Activated CD4-positive, alpha-beta T cell treated with anti-CD3 and anti-CD28 coated beads, Interleukin-2, amount 50 U/mL, for 4 hours (primary cell): ENCODE measurements at regions not wholly inside any gene's neighbourhood (a gene's known extent, or its start where the extent isn't known, plus 50 kb on each side); places are given as distances from the start of the nearest gene placed in this dataset.

ENCODE experiments used
- DNase-seq, 2 experiments: peaks; one replicate each; pipeline ENCODE4 v3.0.0-alpha.2; 2020

GRCh38 chr7:68457481-68457880, 1140.8 kb upstream of the AUTS2 start:
- DNase-seq = no peak

GRCh38 chr7:68458010-68458908, 1140.0 kb upstream of the AUTS2 start:
- DNase-seq = no peak

DNA sequence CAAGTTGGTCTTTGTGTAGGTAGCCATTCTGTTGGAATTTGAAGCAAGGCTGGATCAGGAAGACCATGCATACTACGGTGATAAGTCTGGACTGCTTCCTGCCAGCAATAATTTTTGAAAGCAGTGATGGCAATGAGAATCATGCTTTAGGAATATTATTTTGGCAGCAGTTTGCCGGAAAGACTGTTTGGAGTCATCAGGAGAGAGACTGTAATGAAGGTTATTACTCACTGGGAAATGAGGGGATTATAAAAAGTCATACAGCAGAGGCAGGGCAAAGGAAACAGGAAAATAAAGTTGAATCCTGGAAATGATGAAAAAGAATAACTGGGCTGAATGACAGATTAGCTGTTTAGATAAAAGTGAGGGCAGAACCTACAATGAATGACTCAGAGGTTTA, 1136.8 kb upstream of the AUTS2 start:
- no peak for DNase-seq

GRCh38 chr7:68470836-68471435, 1127.3 kb upstream of the AUTS2 start:
- no peak for DNase-seq

DNA sequence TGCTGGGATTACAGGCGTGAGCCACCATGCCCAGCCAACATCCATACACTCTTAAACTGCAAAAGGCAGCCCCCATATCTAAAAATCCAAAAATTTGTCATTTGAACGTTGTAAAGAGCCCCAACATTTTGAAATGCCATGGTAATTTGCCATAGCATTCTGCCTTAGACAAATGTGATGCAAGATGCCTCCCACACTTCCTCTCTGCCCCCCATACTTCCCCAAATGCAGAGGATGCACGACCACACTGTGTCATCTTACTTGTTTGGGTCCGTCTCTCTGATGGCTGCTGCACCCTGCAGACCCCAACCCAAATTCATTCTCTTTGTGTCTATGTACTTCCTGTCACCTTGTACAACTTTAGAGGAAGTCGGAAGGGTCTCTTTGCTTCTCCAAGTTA, 1125.6 kb upstream of the AUTS2 start:
- no peak for DNase-seq

GRCh38 chr7:68474661-68475216, 1123.5 kb upstream of the AUTS2 start:
- DNase-seq = no peak

- no peak for DNase-seq
These were observed 1121.3 kb upstream of the AUTS2 start for GRCh38 chr7:68476966-68477365.

- DNase-seq = no peak
These were observed 1119.9 kb upstream of the AUTS2 start for GRCh38 chr7:68478326-68478725.

DNA sequence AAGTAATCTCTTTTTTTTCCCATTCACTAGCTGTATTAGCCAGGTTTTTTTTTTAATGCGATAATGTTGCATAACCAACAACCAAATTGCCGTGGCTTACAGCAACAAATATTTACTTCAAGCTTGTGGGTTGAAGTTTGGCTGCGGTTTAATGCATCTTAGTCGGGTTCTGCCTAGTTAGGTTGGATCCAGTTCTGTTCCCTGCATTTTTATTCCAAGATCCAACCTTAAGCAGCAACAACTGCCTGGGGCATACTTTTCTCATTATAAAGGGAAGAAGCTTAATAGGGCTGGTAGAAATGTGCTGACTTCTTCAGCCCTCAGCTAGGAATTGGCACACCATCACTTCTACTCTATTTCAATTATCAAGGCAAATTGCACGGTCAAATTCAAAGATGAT, 1115.5 kb upstream of the AUTS2 start:
- DNase-seq = no peak

DNA sequence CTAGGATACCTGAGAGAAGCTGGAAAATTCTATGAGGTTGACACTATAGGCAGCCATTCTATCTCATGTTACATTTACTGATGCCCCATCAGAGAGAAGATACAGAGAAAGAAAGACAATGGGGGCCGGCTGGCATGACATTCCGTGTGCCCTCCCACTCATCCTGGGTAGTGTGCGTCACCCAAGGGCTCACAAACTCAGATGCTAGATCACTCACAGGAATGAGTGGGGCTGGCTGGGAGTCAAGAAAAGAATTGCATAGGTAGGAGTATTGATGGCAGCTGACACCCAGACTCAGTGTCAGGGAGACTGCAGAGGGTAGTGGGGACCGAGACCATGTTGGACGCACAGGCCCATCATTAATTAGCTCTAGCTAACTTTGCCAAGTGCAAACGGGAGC, 1113.5 kb upstream of the AUTS2 start:
- no peak for DNase-seq

GRCh38 chr7:68485253-68485917, 1112.9 kb upstream of the AUTS2 start:
- no peak for DNase-seq

DNA sequence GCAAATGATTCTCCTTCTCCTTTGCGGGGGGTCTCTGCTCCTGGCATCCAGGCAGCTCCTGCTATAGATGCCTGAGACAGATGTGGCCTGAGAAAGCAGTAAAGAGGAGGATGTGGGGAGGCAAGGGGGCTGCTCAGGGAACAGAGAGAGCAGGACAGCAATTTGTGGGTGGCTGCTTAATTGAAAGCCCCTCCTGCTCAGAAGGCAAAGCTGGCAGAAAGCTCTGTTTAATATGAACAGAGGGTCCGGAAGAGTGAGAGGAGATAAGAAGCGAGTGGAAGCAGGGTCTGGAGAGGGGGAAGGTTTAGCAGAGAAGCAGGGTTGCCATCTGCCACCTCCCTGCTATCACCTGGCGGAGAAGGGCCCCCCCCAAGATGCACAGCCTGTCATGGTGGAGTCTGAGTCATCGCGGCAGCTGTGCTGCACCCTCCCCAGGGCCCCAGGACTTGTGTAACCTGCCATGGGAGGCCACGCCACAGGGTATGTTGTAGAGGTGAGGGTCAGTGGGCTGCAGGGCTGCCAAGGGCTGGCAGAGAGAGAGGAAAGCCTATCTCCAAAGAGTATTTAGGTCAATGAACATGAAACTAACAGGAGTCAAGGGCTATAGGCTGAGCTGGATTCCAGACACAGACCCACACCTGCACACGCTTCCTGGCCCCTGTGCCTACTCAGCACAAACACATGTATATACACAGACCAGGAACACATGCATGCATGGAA, 1109.8 kb upstream of the AUTS2 start:
- no peak for DNase-seq

DNA sequence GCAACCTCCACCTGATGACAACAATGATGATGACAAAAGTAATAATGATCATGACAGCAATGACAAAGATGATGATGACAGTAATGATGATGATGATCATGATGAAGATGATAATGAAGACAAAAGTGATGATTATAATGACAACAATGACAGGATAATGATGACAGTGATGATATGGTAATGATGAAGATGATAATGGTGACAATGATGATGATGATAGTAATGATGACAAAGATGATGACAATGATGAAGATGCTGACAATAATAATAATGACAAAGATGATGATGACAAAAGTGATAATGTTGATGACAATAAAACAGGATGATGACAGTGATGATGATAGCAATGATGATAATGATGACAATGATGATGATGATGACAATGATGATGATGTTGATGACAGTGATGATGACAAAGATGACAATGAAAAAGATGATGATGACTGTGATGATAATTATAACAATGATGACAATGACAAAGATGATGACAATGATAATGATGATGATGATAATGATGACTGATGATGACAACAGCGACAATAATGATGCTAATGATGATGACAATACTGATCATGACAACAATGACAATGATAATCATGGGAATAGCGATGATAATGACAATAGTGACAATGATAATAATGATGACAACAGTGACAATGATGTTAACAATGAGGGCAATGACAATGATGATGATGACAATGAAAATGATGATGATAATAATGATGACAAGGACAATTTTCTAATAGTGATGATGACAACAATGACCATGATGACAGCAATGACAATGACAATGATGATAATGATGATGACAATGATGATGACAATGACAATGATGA, 1106.5 kb upstream of the AUTS2 start:
- DNase-seq = no peak

DNA sequence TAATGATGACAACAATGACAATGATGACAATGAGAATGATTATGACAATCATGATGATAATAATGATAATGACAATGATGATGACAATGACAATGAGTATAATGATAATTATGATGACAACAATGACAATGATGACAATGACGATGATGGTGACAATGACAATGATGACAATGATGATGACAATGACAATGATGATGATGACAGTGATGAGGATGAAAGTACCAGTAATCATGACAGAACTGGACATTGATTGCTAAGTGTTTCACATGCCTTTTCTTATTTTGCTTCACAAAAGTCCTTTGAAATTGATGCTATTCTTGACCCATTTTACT, 1106.0 kb upstream of the AUTS2 start:
- DNase-seq = no peak

- DNase-seq = no peak
These were observed 1094.9 kb upstream of the AUTS2 start for GRCh38 chr7:68503400-68503799.

DNA sequence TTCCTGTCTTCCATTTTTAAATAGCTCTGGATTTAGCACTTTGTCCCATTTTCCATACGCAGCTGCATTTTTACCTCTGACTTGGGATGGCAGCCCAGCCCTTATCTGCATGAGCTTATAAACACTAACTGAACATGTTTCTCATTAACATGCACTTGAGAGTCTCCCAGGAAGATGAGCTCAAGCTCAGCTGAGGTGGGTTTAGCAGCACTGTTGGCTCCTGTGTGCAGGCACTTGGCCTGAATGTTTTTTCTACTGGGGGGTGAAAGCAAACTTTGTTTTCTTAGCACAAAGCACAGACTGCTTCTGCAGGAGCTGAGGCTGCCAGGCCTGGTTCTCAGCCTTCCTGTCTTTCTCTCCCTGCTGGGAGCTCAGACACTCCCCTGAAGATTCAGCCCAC, 1093.6 kb upstream of the AUTS2 start:
- no peak for DNase-seq

- no peak for DNase-seq
These were observed 1092.6 kb upstream of the AUTS2 start for GRCh38 chr7:68505721-68506120.

DNA sequence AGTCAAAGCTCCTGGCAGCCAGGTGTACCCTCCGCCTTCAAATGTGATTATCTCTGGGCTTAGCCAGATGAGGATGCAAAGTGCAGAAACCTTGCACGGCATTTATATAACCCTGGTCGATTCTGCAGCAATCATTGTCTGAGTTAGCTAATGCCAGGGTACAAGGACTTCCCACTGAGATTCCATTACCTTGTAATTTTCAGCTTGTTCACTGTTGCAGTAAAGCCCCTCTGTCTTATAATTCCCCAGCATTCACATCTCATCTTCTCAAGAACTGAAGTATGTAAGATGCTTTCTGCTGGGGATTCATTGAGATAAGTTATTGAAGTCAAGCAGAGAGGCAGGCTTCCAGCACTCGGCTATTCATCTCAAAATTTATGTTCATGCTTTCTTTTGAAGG, 1090.6 kb upstream of the AUTS2 start:
- DNase-seq = no peak

GRCh38 chr7:68509054-68509453, 1089.2 kb upstream of the AUTS2 start:
- no peak for DNase-seq

DNA sequence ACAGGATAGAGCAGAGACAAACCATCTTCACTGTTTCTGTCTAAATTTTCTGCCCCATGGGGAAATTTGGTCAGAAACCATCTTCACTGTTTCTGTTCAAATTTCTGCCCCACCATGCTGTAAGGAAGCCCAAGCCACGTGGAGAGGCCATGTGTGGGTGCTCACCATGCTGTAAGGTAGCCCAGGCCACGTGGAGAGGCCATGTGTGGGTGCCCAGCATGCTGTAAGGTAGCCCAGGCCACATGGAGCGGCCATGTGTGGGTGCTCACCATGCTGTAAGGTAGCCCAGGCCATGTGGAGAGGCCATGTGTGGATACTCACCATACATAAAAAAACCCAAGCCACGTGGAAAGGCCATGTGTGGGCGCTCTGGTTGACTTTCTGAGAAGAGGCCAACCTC, 1088.7 kb upstream of the AUTS2 start:
- no peak for DNase-seq

- DNase-seq = no peak
These were observed 1087.0 kb upstream of the AUTS2 start for GRCh38 chr7:68511281-68511680.

DNA sequence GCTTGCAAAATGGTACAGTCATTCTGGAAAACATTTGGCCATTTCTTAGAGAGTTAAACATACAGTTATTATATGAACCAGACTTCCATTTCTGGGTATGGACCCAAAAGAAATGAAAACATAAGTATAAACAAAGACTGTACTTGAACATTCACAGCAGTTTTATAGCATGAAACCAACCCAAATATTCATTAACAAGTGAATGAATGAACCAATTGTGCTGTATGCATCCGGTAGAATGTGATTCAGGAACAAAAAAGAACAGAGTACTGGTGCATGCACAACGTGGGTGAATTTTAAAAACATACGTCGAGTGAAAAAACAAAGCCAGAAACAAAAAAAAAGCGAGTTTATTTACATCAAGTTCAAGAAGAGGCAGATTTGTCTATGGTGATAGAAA, 1085.8 kb upstream of the AUTS2 start:
- DNase-seq = no peak
